HG03064 (cell line): ENCODE measurements at regions not wholly inside any gene's neighbourhood (a gene's known extent, or its start where the extent isn't known, plus 50 kb on each side); places are given as distances from the start of the nearest gene placed in this dataset.

Experiments used
- ATAC-seq: cut with Tn5 transposase; IDR thresholded peaks from one replicate; pipeline ENCODE4 v1.9.1; 2021; ENCODE audit warnings: low read depth; ENCODE audit not compliant: unreplicated experiment

GRCh38 chr10:33533612-33534011, 199.1 kb upstream of the NRP1 start:
- ATAC-seq = no peak

DNA sequence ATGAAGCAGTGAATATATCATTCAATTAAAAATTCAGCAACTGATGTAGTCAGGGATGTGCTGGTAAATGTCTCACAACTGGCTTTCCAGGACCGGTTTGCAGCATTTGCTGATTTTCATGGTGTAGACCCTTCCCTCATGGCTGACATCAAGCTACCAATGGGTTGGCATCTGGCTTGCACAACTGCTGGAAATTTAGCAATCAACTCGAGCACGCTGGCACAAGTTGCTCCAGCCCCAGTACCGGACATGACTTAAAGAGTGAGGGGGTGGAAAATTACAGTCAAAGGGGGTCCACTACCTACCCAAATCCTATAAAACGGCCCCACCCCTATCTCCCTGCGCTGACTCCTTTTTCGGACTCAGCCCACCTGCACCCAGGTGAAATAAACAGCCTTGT, 198.4 kb upstream of the NRP1 start:
- ATAC-seq = no peak

DNA sequence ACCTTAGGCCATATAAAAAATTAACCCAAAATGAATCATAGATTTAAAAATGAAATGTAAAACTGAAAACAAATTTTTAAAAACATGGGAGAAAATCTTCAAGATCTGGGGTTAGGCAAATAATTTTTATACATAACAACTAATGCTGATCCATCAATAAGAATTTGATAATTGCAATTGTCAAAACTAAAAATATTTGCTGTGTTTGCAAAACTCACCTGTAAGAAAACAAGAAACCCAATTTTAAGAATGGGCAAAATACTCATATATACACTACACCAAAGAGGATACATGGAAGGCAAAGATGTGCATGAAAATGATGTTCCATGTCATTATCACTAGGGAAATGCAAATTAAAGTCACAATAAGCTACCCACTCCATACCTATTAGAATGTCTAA, 194.8 kb upstream of the NRP1 start:
- ATAC-seq = no peak

DNA sequence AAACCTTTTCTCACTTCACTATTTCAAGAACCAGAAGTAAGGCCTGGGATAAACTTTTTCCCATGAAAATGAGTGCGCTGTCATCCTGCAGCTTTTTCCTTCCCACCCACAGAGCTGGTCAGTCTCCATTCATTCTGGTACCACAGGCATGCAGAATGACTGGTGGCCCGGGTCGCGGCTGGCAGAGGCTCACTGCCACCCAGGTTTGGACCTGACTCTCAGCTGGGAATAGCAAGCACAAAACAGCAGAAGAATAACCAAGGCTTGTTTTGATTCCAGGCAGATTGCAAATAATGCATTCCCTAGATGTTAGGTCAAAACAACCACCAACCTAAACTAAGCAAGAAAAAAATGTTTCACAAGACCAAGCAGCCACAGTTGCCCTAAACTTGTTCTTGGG, 190.5 kb upstream of the NRP1 start:
- no peak for ATAC-seq

DNA sequence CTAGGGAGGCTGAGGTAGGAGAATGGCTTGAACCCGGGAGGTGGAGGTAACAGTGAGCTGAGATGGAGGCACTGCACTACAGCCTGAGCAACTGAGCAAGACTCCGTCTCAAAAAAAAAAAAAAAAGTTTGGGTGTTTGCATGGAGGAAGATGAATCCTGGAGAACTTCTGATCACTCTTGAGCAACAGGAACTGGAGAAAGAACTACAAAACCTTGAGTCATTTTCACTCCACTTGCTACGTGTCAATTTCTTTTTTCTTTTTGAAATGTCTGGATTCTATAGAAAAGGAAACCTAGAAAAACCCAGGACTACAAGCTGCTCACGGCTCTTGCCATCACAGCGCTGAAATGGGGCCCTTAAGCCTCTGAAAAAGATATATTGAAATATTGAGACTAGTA, 189.6 kb upstream of the NRP1 start:
- no peak for ATAC-seq

GRCh38 chr10:33523236-33523792, 188.8 kb upstream of the NRP1 start:
- ATAC-seq = no peak

- ATAC-seq = no peak
Measured at GRCh38 chr10:33521904-33522303, 187.4 kb upstream of the NRP1 start.

- no peak for ATAC-seq
Measured at GRCh38 chr10:33521062-33521461, 186.6 kb upstream of the NRP1 start.

- no peak for ATAC-seq
Measured at GRCh38 chr10:33520223-33520622, 185.8 kb upstream of the NRP1 start.

GRCh38 chr10:33519130-33519860, 184.8 kb upstream of the NRP1 start:
- ATAC-seq = no peak

GRCh38 chr10:33510206-33510605, 175.7 kb upstream of the NRP1 start:
- ATAC-seq = no peak

DNA sequence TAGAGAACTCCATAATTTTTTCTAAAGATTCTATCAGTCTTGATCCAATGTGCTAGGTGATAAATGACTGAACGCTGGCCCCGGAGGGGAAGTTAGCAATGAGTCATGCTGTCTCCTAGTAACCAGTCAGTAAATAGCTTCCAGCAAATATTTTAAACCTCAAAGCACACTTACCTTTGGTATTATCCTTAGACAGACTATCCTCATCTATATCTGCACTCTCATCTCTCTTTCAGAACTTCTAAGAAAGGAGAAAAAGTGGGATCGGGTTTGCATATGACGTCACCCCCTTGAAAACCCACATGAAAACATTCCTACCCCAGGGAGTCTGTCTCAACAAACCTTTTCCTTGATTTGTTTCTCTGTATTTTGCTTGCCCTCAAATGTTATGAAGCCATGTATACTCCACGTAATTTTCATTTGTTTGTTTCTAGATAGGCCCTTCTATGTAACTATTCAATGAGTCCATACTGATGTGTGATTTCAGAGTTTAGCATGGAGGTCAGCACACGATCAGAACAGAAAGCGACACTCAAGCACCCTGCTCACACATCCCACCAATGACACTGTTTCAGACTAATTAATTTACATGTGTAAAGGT, 174.9 kb upstream of the NRP1 start:
- ATAC-seq = peak; percentile 66

DNA sequence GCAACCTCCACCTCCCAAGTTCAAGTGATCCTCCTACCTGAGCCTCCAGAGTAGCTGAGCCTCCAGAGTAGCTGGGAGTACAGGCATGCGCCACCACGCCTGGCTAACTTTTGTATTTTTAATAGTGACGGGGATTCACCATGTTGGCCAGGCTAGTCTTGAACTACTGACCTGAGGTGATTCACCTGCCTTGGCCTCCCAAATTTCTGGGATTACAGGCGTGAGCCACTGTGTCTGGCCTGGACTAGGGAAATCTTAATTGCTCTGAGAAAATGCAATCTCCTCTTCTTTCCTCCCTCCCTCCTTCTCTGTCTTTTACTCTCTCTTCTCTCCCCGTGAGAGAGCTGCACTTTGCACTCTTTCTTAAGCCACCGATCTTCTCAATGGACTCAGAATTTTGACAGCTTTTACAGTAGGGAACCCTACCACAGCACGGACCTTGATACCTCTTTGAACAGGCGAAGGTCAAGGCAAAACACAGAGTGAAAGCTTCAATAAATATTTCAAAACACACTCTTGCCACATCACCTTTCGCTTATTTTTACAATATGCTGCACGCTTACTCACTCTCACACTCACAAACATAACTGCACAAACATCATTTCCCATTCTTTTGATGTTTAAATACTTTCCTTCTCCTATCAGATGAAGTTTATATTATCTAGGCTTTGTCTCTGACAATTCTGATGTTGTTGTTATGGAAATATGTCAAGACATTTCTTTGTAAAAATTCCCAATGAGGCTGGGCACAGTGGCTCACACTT, 173.4 kb upstream of the NRP1 start:
- ATAC-seq = no peak

- peak; percentile 92 for ATAC-seq
Measured at GRCh38 chr10:33506838-33507661, 172.6 kb upstream of the NRP1 start.

GRCh38 chr10:33506391-33506790, 171.9 kb upstream of the NRP1 start:
- no peak for ATAC-seq

- ATAC-seq = no peak
Measured at GRCh38 chr10:33501161-33501560, 166.7 kb upstream of the NRP1 start.

- ATAC-seq = no peak
Measured at GRCh38 chr10:33498391-33498891, 164.0 kb upstream of the NRP1 start.

GRCh38 chr10:33497338-33497737, 162.9 kb upstream of the NRP1 start:
- no peak for ATAC-seq

DNA sequence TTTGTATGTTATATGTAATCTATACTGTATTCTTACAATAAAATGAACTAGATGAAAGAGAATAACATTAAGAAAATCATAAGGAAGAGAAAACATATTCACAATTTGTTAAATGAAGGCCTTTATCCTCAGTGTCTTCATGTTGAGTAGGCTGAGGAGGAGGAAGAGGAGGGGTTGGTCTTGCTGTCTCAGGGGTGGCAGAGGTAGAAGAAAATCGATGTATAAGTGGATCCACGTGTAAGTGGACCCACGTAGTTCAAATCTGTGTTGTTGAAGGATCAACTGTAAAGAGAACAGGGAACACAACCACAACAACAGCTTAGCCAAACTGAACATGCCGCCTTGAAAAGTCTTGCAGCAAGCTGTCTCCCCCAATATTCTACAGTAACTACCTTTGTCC, 161.6 kb upstream of the NRP1 start:
- ATAC-seq = no peak

DNA sequence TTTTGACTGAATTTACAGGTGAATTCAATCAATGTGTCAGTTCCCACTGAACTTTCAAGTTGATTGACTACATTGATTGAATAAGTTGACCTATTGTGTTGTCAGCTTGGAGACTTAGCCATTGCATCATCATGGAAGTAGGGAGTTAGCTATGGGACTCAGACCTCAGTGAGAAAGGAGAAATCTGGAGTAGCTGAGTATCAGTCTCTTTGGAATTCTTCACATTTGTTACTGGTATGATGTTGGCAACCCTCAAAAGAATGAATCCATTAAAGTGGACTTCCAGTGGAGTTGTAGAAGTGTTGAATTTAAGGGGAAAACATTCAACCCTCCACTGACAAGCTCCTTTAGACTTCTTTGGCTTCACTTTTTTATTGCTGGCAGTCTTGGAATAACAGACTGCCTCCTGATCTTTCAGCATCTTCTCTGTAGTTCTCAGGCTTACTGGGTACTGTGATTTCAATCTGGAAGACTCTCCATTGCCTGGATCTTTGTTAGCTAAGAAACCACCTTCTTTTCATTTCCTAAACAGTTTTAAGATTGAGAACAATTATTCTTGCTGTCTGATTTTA, 160.3 kb upstream of the NRP1 start:
- no peak for ATAC-seq
